Mammary epithelial cell (primary cell): ENCODE measurements at regions not wholly inside any gene's neighbourhood (a gene's known extent, or its start where the extent isn't known, plus 50 kb on each side); places are given as distances from the start of the nearest gene placed in this dataset.

Source experiments
- EZH2 ChIP-seq: IDR thresholded peaks from 2 replicates; pipeline ENCODE4 v1.6.1; 2012; ENCODE audit warnings: low read length, inconsistent platforms, borderline replicate concordance
- TF ChIP-seq, protein P1 (sequence below), 2 donors: IDR thresholded peaks in 1 of 2; conservative IDR thresholded peaks in 1 of 2; 2 replicates each; pipeline ENCODE4 v1.5.1; 2011 to 2012; ENCODE audit warnings: inconsistent platforms in 2 of 2, low read length in 2 of 2, mild to moderate bottlenecking in 2 of 2, control low read depth in 1 of 2, low read depth in 1 of 2; ENCODE audit not compliant: insufficient read depth in 1 of 2; ENCODE audit errors: extremely low read depth in 1 of 2

DNA sequence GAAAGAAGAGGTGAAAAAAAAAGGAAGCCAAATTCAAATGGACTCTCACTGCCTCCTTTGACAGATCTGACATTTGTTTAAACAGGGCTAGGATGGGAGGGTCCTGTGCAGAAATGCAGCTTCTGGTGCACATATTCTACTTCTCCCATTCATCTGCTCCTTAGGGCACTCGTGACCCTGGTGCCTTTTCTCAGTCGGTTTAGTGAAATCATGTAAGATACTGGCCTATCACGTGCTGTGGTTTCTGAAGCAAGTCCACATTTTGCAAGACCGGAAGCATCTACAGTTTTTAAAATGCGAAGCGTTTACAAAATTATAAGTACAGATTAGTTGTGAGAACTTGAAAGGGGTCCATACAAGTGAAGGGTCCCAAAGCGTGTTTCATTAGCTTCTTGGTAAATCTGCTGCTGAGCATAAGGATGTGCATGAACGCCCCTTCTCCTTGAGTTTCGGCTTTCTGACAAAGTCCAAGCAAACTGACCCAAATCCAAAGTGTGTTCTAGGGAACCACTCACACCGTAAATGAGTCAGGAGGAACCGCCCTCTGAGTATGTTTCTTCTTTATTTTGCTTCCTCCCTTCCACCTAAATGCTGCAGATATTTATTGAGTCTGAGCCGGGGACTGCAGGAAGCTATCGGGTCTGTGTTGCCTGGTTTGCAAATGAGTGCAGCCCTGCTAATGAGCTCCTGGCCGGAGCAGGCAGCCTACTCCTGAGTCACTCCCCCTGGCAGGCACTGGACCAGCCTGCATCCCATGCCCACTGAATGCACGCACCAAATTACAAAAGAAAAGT lies 323.8 kb upstream of the JARID2 start:
- TF ChIP-seq, protein P1, sequence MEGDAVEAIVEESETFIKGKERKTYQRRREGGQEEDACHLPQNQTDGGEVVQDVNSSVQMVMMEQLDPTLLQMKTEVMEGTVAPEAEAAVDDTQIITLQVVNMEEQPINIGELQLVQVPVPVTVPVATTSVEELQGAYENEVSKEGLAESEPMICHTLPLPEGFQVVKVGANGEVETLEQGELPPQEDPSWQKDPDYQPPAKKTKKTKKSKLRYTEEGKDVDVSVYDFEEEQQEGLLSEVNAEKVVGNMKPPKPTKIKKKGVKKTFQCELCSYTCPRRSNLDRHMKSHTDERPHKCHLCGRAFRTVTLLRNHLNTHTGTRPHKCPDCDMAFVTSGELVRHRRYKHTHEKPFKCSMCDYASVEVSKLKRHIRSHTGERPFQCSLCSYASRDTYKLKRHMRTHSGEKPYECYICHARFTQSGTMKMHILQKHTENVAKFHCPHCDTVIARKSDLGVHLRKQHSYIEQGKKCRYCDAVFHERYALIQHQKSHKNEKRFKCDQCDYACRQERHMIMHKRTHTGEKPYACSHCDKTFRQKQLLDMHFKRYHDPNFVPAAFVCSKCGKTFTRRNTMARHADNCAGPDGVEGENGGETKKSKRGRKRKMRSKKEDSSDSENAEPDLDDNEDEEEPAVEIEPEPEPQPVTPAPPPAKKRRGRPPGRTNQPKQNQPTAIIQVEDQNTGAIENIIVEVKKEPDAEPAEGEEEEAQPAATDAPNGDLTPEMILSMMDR (conservative IDR thresholded peaks at IDR 0.05 in 1 of 2, IDR thresholded peaks at IDR 0.05 in 1 of 2; ENCODE audit: extremely low read depth in 1 of 2, insufficient read depth in 1 of 2, low read depth in 1 of 2, low read length in 2 of 2) = no peak
- TF ChIP-seq EZH2 = no peak
